ENCODE measurements at regions not wholly inside any gene's neighbourhood (a gene's known extent, or its start where the extent isn't known, plus 50 kb on each side); places are given as distances from the start of the nearest gene placed in this dataset.

DNA sequence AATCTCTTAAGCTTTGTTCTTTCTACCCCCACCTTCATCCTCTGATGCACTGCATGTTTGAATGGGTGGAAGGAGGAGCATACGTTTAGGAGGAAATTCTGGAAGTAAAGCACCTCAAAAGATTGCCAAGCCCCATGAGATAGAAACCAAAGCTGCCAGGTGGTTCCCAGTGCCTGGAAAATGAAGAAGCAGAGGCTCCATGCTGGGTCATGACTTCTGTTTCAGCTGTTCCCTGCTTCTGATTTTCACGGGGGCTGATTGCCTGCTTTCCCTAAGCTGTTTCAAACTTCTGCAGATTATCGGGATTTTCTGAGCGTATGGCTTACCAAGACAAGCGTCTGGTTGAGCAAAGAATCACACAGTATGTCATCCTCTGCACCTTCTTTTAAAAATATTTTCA lies 87.5 kb upstream of the SYNDIG1 start:
- no peaks in the 10 kb centered on the region for H3K9me3 ChIP-seq (ENCODE audit: control insufficient read depth in 2 of 2, insufficient read depth in 1 of 2, low read depth in 1 of 2, low read length in 1 of 2)
- H3K4me1 ChIP-seq (ENCODE audit: control insufficient read depth in 2 of 2, insufficient read depth in 2 of 2, low read length in 1 of 2), result no peaks in the 10 kb centered on the region
- H3K27me3 ChIP-seq (ENCODE audit: control insufficient read depth in 1 of 2, insufficient read depth in 2 of 2, low read length in 2 of 2), result no peaks in the 10 kb centered on the region
- no peak overlapping the region for H3K4me3 ChIP-seq (ENCODE audit: low read depth in 1 of 2, low read length in 2 of 2)
- WGBS, 2 donors, result 63 to 72% methylated on average over 5 of the region's 5 CpGs
- H3K36me3 ChIP-seq (ENCODE audit: control insufficient read depth in 2 of 2, insufficient read depth in 2 of 2, low read length in 1 of 2), result no peaks in the 10 kb centered on the region
- no peak overlapping the region for H3K27ac ChIP-seq (ENCODE audit: low read depth in 2 of 2, low read length in 1 of 2)

GRCh38 chr20:24379484-24379927 lies 89.9 kb upstream of the SYNDIG1 start:
- H3K27me3 ChIP-seq (ENCODE audit: control insufficient read depth in 1 of 2, insufficient read depth in 2 of 2, low read length in 2 of 2), result no peaks in the 10 kb centered on the region
- no peak overlapping the region for H3K27ac ChIP-seq (ENCODE audit: low read depth in 2 of 2, low read length in 1 of 2)
- H3K4me3 ChIP-seq (ENCODE audit: low read depth in 1 of 2, low read length in 2 of 2), result no peak overlapping the region
- WGBS, 2 donors, result 38 to 42% methylated on average over 4 of the region's 4 CpGs
- H3K9me3 ChIP-seq (ENCODE audit: control insufficient read depth in 2 of 2, insufficient read depth in 1 of 2, low read depth in 1 of 2, low read length in 1 of 2), result no peaks in the 10 kb centered on the region
- no peaks in the 10 kb centered on the region for H3K4me1 ChIP-seq (ENCODE audit: control insufficient read depth in 2 of 2, insufficient read depth in 2 of 2, low read length in 1 of 2)
- H3K36me3 ChIP-seq (ENCODE audit: control insufficient read depth in 2 of 2, insufficient read depth in 2 of 2, low read length in 1 of 2), result no peaks in the 10 kb centered on the region

DNA sequence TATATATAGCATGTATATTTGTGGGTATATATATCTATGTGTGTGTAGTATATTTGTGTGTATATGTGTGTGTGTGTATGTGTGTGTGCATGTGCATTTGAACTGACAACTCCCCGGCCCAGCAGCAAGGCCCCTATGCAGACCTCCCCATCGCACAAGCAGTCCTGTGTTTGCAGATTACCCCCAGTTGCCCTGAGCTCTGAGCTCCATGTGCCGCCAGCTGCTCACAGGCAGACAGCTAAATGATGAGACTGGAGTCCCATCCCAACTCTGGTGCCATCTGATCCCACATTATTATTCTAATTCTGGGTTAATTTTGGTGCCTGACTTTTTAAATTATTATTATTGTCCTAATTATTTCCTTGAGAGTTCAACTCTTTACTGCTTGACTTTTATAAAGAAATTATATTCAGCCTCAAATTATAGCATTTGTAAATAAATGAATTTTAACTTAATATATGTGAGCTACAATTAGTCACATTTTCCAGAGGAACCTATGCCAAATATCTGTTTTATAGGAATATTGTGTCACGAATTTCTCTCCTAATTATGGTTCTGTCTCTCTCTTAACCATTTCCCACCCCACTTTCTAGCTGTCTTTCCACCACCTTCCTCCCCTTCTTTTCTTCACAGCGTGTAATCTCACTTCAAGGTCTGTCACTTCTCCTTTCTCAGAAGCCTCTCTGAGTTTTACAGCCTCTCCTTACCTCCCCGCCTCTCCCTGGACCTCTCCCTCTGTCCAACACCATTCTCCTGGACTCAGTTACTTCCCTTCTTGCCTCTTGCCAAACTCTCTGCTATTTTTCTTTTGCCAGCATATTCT lies 90.6 kb upstream of the SYNDIG1 start:
- no peak overlapping the region for H3K27ac ChIP-seq (ENCODE audit: low read depth in 2 of 2, low read length in 1 of 2)

DNA sequence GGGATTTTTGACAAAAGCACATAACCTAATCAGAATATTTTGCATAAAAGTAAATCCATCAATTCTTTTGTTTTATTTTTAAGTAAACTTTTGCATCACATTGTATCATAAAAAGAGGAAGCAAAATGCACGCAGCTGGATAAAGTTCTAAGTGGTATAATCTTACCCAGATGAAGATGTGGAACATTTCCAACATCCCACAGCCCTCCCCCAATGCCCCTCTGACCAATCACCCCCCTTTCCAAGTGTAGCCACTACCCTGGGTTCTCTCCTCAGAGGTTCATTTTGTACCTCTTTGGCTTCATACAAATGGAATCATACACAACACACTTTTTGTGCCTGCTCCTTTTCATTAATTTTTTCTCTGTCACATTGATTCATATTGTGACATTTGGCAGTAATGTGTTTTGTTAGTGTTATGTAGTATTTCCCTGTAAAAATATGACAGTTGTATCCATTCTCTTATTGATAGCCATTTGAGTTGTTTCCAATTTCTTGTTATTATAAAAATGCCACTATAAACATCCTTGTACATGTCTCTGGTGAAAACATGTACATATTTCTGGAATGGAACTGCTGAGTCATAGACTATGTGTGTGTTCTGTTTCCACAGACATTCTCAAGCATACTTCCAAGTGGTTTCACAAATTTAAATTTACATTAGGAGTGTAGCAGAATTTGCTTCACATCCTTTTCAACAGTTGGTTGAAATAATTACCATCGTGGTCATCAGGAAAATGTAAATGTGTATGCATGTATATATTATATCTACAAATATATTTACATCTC lies 92.9 kb upstream of the SYNDIG1 start:
- H3K4me1 ChIP-seq (ENCODE audit: control insufficient read depth in 2 of 2, insufficient read depth in 2 of 2, low read length in 1 of 2), result no peaks in the 10 kb centered on the region
- no peaks in the 10 kb centered on the region for H3K36me3 ChIP-seq (ENCODE audit: control insufficient read depth in 2 of 2, insufficient read depth in 2 of 2, low read length in 1 of 2)
- no peaks in the 10 kb centered on the region for H3K27me3 ChIP-seq (ENCODE audit: control insufficient read depth in 1 of 2, insufficient read depth in 2 of 2, low read length in 2 of 2)
- H3K9me3 ChIP-seq (ENCODE audit: control insufficient read depth in 2 of 2, insufficient read depth in 1 of 2, low read depth in 1 of 2, low read length in 1 of 2), result no peaks in the 10 kb centered on the region
- 40 to 41% methylated on average over 2 of the region's 2 CpGs for WGBS, 2 donors
- no peak overlapping the region for H3K4me3 ChIP-seq (ENCODE audit: low read depth in 1 of 2, low read length in 2 of 2)
- no peak overlapping the region for H3K27ac ChIP-seq (ENCODE audit: low read depth in 2 of 2, low read length in 1 of 2)

More for the DNA sequence above, 90.6 kb upstream of the SYNDIG1 start:
- Histone ChIP-seq H3K9me3 (ENCODE audit: control insufficient read depth in 2 of 2, insufficient read depth in 1 of 2, low read depth in 1 of 2, low read length in 1 of 2) (no peaks in the 10 kb centered on the region), H3K4me1 (ENCODE audit: control insufficient read depth in 2 of 2, insufficient read depth in 2 of 2, low read length in 1 of 2) (no peaks in the 10 kb centered on the region), H3K4me3 (ENCODE audit: low read depth in 1 of 2, low read length in 2 of 2) (no peak overlapping the region), H3K27me3 (ENCODE audit: control insufficient read depth in 1 of 2, insufficient read depth in 2 of 2, low read length in 2 of 2) (no peaks in the 10 kb centered on the region), H3K36me3 (ENCODE audit: control insufficient read depth in 2 of 2, insufficient read depth in 2 of 2, low read length in 1 of 2) (no peaks in the 10 kb centered on the region)
- WGBS, 2 donors, result 56 to 58% methylated on average over 6 of the region's 6 CpGs

- H3K4me1 ChIP-seq (ENCODE audit: control insufficient read depth in 2 of 2, insufficient read depth in 2 of 2, low read length in 1 of 2), result no peaks in the 10 kb centered on the region
- no peak overlapping the region for H3K27ac ChIP-seq (ENCODE audit: low read depth in 2 of 2, low read length in 1 of 2)
- no peaks in the 10 kb centered on the region for H3K36me3 ChIP-seq (ENCODE audit: control insufficient read depth in 2 of 2, insufficient read depth in 2 of 2, low read length in 1 of 2)
- WGBS, 2 donors, result 83 to 88% methylated on average over 3 of the region's 3 CpGs
- no peaks in the 10 kb centered on the region for H3K9me3 ChIP-seq (ENCODE audit: control insufficient read depth in 2 of 2, insufficient read depth in 1 of 2, low read depth in 1 of 2, low read length in 1 of 2)
- H3K27me3 ChIP-seq (ENCODE audit: control insufficient read depth in 1 of 2, insufficient read depth in 2 of 2, low read length in 2 of 2), result no peaks in the 10 kb centered on the region
- no peak overlapping the region for H3K4me3 ChIP-seq (ENCODE audit: low read depth in 1 of 2, low read length in 2 of 2)
Measured at GRCh38 chr20:24373372-24373771, 96.1 kb upstream of the SYNDIG1 start.

DNA sequence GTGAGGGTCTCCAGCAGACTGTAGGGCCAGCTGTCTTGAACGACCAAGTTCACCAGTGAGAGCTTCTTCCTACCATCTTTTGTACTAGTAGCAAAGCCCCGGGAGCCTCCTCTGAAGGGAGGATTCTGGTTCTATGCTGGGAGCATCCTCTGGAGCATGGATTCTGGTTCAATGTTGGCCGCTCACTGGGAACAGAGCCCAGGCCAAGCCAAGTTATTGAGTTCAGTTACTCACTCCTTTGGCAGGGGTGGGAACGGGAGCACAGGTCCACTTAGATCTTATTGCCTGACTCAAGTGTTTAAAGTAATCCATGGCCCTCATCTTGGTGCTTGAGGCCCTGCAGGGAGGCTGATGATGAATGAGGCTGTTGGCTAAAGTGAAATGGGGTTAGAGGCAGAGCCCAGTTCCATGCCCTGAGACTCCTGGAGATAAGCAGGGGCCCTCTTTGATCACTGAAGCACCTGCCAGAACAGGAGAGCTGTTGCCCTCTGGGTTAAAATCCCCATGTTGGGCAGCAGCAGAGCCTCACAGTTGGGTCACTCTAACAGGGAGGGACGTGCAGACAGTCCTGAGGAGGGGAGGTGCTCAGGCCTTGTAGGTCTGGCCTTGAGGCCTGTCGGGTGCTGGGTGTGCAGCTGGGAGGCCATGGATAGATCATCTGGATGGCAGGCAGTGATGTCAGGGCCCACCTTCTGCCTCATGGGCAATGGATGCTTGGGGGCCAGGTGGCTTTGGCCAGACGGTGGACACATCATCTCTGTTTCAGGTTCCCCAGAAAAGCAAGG lies 98.3 kb upstream of the SYNDIG1 start:
- H3K27ac ChIP-seq (ENCODE audit: low read depth in 2 of 2, low read length in 1 of 2), result no peak overlapping the region
- no peaks in the 10 kb centered on the region for H3K27me3 ChIP-seq (ENCODE audit: control insufficient read depth in 1 of 2, insufficient read depth in 2 of 2, low read length in 2 of 2)
- no peaks in the 10 kb centered on the region for H3K9me3 ChIP-seq (ENCODE audit: control insufficient read depth in 2 of 2, insufficient read depth in 1 of 2, low read depth in 1 of 2, low read length in 1 of 2)
- 79 to 88% methylated on average over 7 of the region's 7 CpGs for WGBS, 2 donors
- H3K36me3 ChIP-seq (ENCODE audit: control insufficient read depth in 2 of 2, insufficient read depth in 2 of 2, low read length in 1 of 2), result no peaks in the 10 kb centered on the region
- no peaks in the 10 kb centered on the region for H3K4me1 ChIP-seq (ENCODE audit: control insufficient read depth in 2 of 2, insufficient read depth in 2 of 2, low read length in 1 of 2)
- no peak overlapping the region for H3K4me3 ChIP-seq (ENCODE audit: low read depth in 1 of 2, low read length in 2 of 2)

GRCh38 chr20:24370249-24370648 lies 99.2 kb upstream of the SYNDIG1 start:
- 76 to 79% methylated on average over 6 of the region's 6 CpGs for WGBS, 2 donors
- Histone ChIP-seq H3K4me3 (ENCODE audit: low read depth in 1 of 2, low read length in 2 of 2) (no peak overlapping the region), H3K4me1 (ENCODE audit: control insufficient read depth in 2 of 2, insufficient read depth in 2 of 2, low read length in 1 of 2) (no peaks in the 10 kb centered on the region), H3K36me3 (ENCODE audit: control insufficient read depth in 2 of 2, insufficient read depth in 2 of 2, low read length in 1 of 2) (no peaks in the 10 kb centered on the region), H3K27ac (ENCODE audit: low read depth in 2 of 2, low read length in 1 of 2) (no peak overlapping the region), H3K9me3 (ENCODE audit: control insufficient read depth in 2 of 2, insufficient read depth in 1 of 2, low read depth in 1 of 2, low read length in 1 of 2) (no peaks in the 10 kb centered on the region), H3K27me3 (ENCODE audit: control insufficient read depth in 1 of 2, insufficient read depth in 2 of 2, low read length in 2 of 2) (no peaks in the 10 kb centered on the region)

GRCh38 chr20:24368253-24368652 lies 101.2 kb upstream of the SYNDIG1 start:
- 89 to 91% methylated on average over 4 of the region's 4 CpGs for WGBS, 2 donors
- Histone ChIP-seq H3K4me3 (ENCODE audit: low read depth in 1 of 2, low read length in 2 of 2) (no peak overlapping the region), H3K9me3 (ENCODE audit: control insufficient read depth in 2 of 2, insufficient read depth in 1 of 2, low read depth in 1 of 2, low read length in 1 of 2) (no peaks in the 10 kb centered on the region), H3K36me3 (ENCODE audit: control insufficient read depth in 2 of 2, insufficient read depth in 2 of 2, low read length in 1 of 2) (no peaks in the 10 kb centered on the region), H3K27me3 (ENCODE audit: control insufficient read depth in 1 of 2, insufficient read depth in 2 of 2, low read length in 2 of 2) (no peaks in the 10 kb centered on the region), H3K4me1 (ENCODE audit: control insufficient read depth in 2 of 2, insufficient read depth in 2 of 2, low read length in 1 of 2) (no peaks in the 10 kb centered on the region), H3K27ac (ENCODE audit: low read depth in 2 of 2, low read length in 1 of 2) (no peak overlapping the region)

GRCh38 chr20:24366336-24367004 lies 103.0 kb upstream of the SYNDIG1 start:
- no peaks in the 10 kb centered on the region for H3K4me1 ChIP-seq (ENCODE audit: control insufficient read depth in 2 of 2, insufficient read depth in 2 of 2, low read length in 1 of 2)
- H3K36me3 ChIP-seq (ENCODE audit: control insufficient read depth in 2 of 2, insufficient read depth in 2 of 2, low read length in 1 of 2), result no peaks in the 10 kb centered on the region
- H3K9me3 ChIP-seq (ENCODE audit: control insufficient read depth in 2 of 2, insufficient read depth in 1 of 2, low read depth in 1 of 2, low read length in 1 of 2), result peaks cover 0 to 6% of the 10 kb centered on the region in 2 donors
- 83 to 86% methylated on average over 16 of the region's 16 CpGs for WGBS, 2 donors
- H3K4me3 ChIP-seq (ENCODE audit: low read depth in 1 of 2, low read length in 2 of 2), result no peak overlapping the region
- H3K27ac ChIP-seq (ENCODE audit: low read depth in 2 of 2, low read length in 1 of 2), result no peak overlapping the region
- no peaks in the 10 kb centered on the region for H3K27me3 ChIP-seq (ENCODE audit: control insufficient read depth in 1 of 2, insufficient read depth in 2 of 2, low read length in 2 of 2)
